Aorta (tissue), 5 donors: ENCODE measurements at regions not wholly inside any gene's neighbourhood (a gene's known extent, or its start where the extent isn't known, plus 50 kb on each side); places are given as distances from the start of the nearest gene placed in this dataset.

Source experiments
- ATAC-seq: fragments of 200-7000 bp; cut with Tn5 transposase; one replicate; pipeline ENCODE4 v1.9.1; 2022; ENCODE audit warnings: moderate library complexity; ENCODE audit not compliant: low FRiP score
- DNase-seq, 2 donors: peaks; one replicate each; pipeline ENCODE4 v3.0.0-alpha.2; 2020
- H3K27ac ChIP-seq, 2 donors: one replicate each; pipeline ENCODE4 v1.5.1; 2013; ENCODE audit warnings: low read length in 2 of 2, mild to moderate bottlenecking in 2 of 2, moderate library complexity in 2 of 2, control low read depth in 1 of 2, inconsistent platforms in 1 of 2, low read depth in 1 of 2
- H3K27me3 ChIP-seq, 2 donors: one replicate each; pipeline ENCODE4 v1.6.1; 2013; ENCODE audit warnings: control low read depth in 1 of 2, low read length in 1 of 2, mild to moderate bottlenecking in 1 of 2, moderate library complexity in 1 of 2; ENCODE audit not compliant: insufficient read depth in 2 of 2, control insufficient read depth in 1 of 2
- H3K36me3 ChIP-seq, 2 donors: one replicate each; pipeline ENCODE4 v1.6.1; 2013; ENCODE audit warnings: control low read depth in 1 of 2, low read length in 1 of 2, mild to moderate bottlenecking in 1 of 2; ENCODE audit not compliant: insufficient read depth in 2 of 2, control insufficient read depth in 1 of 2
- H3K4me1 ChIP-seq, 2 donors: one replicate each; pipeline ENCODE4 v1.6.1; 2013; ENCODE audit warnings: low read length in 2 of 2, control low read depth in 1 of 2, mild to moderate bottlenecking in 1 of 2, moderate library complexity in 1 of 2; ENCODE audit not compliant: insufficient read depth in 2 of 2, control insufficient read depth in 1 of 2
- H3K4me3 ChIP-seq, 2 donors: one replicate each; pipeline ENCODE4 v1.5.1; 2013; ENCODE audit warnings: low read length in 2 of 2, control low read depth in 1 of 2, mild to moderate bottlenecking in 1 of 2
- H3K9me3 ChIP-seq: one replicate; pipeline ENCODE4 v1.6.1; 2013; ENCODE audit warnings: mild to moderate bottlenecking, low read length; ENCODE audit not compliant: control insufficient read depth
- WGBS, 2 donors: extraction: QIAGEN DNeasy Blood & Tissue Kit; methylation state at CpG; one replicate each; pipeline ENCODE4 v1.1.7; 2013; 5-methylcytosine and 5-hydroxymethylcytosine counted together
- intact Hi-C, 2 donors: fragments of 100-400 bp; cut with DNase I; formaldehyde crosslinking; loops; one replicate each; pipeline versions ENCODE4 v1.14.2 to v1.15.0; 2022
- donor health status: healthy with polysubstance abuse.
- donor health status: Bipolar disorder and iron deficiency.
- donor health status: DM: no; HTN: no; CAD: no.
- donor health status: DM: no; HTN: no; CAD: no.
- donor health status: DM: yes; HTN: yes; CAD: no.

- H3K4me3 ChIP-seq: no peak overlapping the region
- no peak for ATAC-seq
- no peaks in the 10 kb centered on the region for H3K9me3 ChIP-seq
- DNase-seq: peak in 1 of 2 donors; percentile 50
- H3K36me3 ChIP-seq: no peaks in the 10 kb centered on the region
- no peak overlapping the region for H3K27ac ChIP-seq
- 39 to 50% methylated on average over 25 of the region's 25 CpGs for WGBS, 2 donors
- intact Hi-C loops: no loop called here
- peaks cover 0 to 2% of the 10 kb centered on the region in 2 donors for H3K27me3 ChIP-seq
- H3K4me1 ChIP-seq: no peaks in the 10 kb centered on the region
Observed at GRCh38 chr2:10982931-10983701, 71.4 kb downstream of the KCNF1 start.

- Histone ChIP-seq H3K9me3 (no peaks in the 10 kb centered on the region), H3K27me3 (no peaks in the 10 kb centered on the region), H3K27ac (no peak overlapping the region), H3K36me3 (no peaks in the 10 kb centered on the region), H3K4me3 (no peak overlapping the region), H3K4me1 (no peaks in the 10 kb centered on the region)
- ATAC-seq (no peak), DNase-seq (peak in 1 of 2 donors; percentile 51)
- WGBS, 2 donors: 67 to 71% methylated on average over 12 of the region's 12 CpGs
- intact Hi-C loops: no loop called here
Observed at GRCh38 chr2:10983711-10984110, 72.0 kb downstream of the KCNF1 start.

- H3K27ac ChIP-seq: no peak overlapping the region
- intact Hi-C loops: no loop called here
- H3K9me3 ChIP-seq: no peaks in the 10 kb centered on the region
- no peak for ATAC-seq
- H3K27me3 ChIP-seq: no peaks in the 10 kb centered on the region
- no peak overlapping the region for H3K4me3 ChIP-seq
- WGBS, 2 donors: 66 to 69% methylated on average over 6 of the region's 6 CpGs
- no peaks in the 10 kb centered on the region for H3K4me1 ChIP-seq
- no peak for DNase-seq
- no peaks in the 10 kb centered on the region for H3K36me3 ChIP-seq
Observed at GRCh38 chr2:10984418-10985135, 72.8 kb downstream of the KCNF1 start.

- ATAC-seq (no peak), DNase-seq (no peak)
- WGBS, 2 donors: 72% methylated on average over 6 of the region's 6 CpGs
- no peaks in the 10 kb centered on the region for H3K36me3 ChIP-seq
- no peak overlapping the region for H3K4me3 ChIP-seq
- no peaks in the 10 kb centered on the region for H3K4me1 ChIP-seq
- no peaks in the 10 kb centered on the region for H3K27me3 ChIP-seq
- no peak overlapping the region for H3K27ac ChIP-seq
- no peaks in the 10 kb centered on the region for H3K9me3 ChIP-seq
- intact Hi-C loops: no loop called here
Observed at GRCh38 chr2:10985260-10985659, 73.5 kb downstream of the KCNF1 start.

- H3K9me3 ChIP-seq: no peaks in the 10 kb centered on the region
- H3K27me3 ChIP-seq: no peaks in the 10 kb centered on the region
- 96% methylated on average over 9 of the region's 9 CpGs for WGBS, 2 donors
- no peak overlapping the region for H3K27ac ChIP-seq
- H3K36me3 ChIP-seq: no peaks in the 10 kb centered on the region
- no peak overlapping the region for H3K4me3 ChIP-seq
- no peak for DNase-seq
- intact Hi-C loops: no loop called here
- H3K4me1 ChIP-seq: no peaks in the 10 kb centered on the region
- no peak for ATAC-seq
Observed at GRCh38 chr2:10985901-10986535, 74.3 kb downstream of the KCNF1 start.

GRCh38 chr2:10987439-10987838, 75.7 kb downstream of the KCNF1 start:
- intact Hi-C loops: no loop called here
- DNase-seq: no peak
- no peak for ATAC-seq
- H3K9me3 ChIP-seq: no peaks in the 10 kb centered on the region
- no peaks in the 10 kb centered on the region for H3K36me3 ChIP-seq
- 75 to 85% methylated on average over 2 of the region's 2 CpGs for WGBS, 2 donors
- H3K27me3 ChIP-seq: no peaks in the 10 kb centered on the region
- no peak overlapping the region for H3K4me3 ChIP-seq
- no peaks in the 10 kb centered on the region for H3K4me1 ChIP-seq
- no peak overlapping the region for H3K27ac ChIP-seq

- Histone ChIP-seq H3K9me3 (no peaks in the 10 kb centered on the region), H3K4me3 (no peak overlapping the region), H3K27ac (no peak overlapping the region), H3K36me3 (no peaks in the 10 kb centered on the region), H3K27me3 (no peaks in the 10 kb centered on the region), H3K4me1 (no peaks in the 10 kb centered on the region)
- intact Hi-C loops: no loop called here
- ATAC-seq (no peak), DNase-seq (no peak)
- 85 to 88% methylated on average over 3 of the region's 3 CpGs for WGBS, 2 donors
Observed at GRCh38 chr2:10987861-10988260, 76.1 kb downstream of the KCNF1 start.

- H3K27ac ChIP-seq: no peak overlapping the region
- no peaks in the 10 kb centered on the region for H3K36me3 ChIP-seq
- DNase-seq: no peak
- no peaks in the 10 kb centered on the region for H3K27me3 ChIP-seq
- no peak for ATAC-seq
- H3K4me1 ChIP-seq: no peaks in the 10 kb centered on the region
- 94 to 95% methylated on average over 4 of the region's 4 CpGs for WGBS, 2 donors
- no peaks in the 10 kb centered on the region for H3K9me3 ChIP-seq
- intact Hi-C loops: no loop called here
- H3K4me3 ChIP-seq: no peak overlapping the region
Observed at GRCh38 chr2:10989151-10989550, 77.4 kb downstream of the KCNF1 start.
